G401.6 (cell line): ENCODE measurements at regions not wholly inside any gene's neighbourhood (a gene's known extent, or its start where the extent isn't known, plus 50 kb on each side); places are given as distances from the start of the nearest gene placed in this dataset.
A peak's percentile ranks its signal among the peaks of the same experiment; 100 is the strongest.
"Not testable (repeated sequence)": the region's sequence is repeated elsewhere in the genome, so short reads cannot be mapped to it uniquely, and the experiment has no call there.

Experiments used
- FAIRE-seq: peaks from 2 replicates; lab custom pipeline; 2012; peaks lifted over from hg19 to GRCh38; lab: Jason Lieb, UNC

- FAIRE-seq: not testable (repeated sequence)
Measured at GRCh38 chr2:89229979-89230378, 538.5 kb downstream of the RPIA start.

- FAIRE-seq: peak; percentile 46
Measured at GRCh38 chr2:89231241-89231640, 539.8 kb downstream of the RPIA start.

GRCh38 chr2:89233931-89234330 is 542.5 kb downstream of the RPIA start:
- not testable (repeated sequence) for FAIRE-seq

- FAIRE-seq: not testable (repeated sequence)
Measured at GRCh38 chr2:89234818-89235466, 543.5 kb downstream of the RPIA start.

- not testable (repeated sequence) for FAIRE-seq
Measured at GRCh38 chr2:89236832-89237450, 545.5 kb downstream of the RPIA start.

- not testable (repeated sequence) for FAIRE-seq
Measured at GRCh38 chr2:89237783-89238182, 546.3 kb downstream of the RPIA start.

- not testable (repeated sequence) for FAIRE-seq
Measured at GRCh38 chr2:89243114-89243700, 551.7 kb downstream of the RPIA start.

GRCh38 chr2:89244407-89244806 is 552.9 kb downstream of the RPIA start:
- not testable (repeated sequence) for FAIRE-seq

- not testable (repeated sequence) for FAIRE-seq
Measured at GRCh38 chr2:89245478-89245877, 554.0 kb downstream of the RPIA start.

- not testable (repeated sequence) for FAIRE-seq
Measured at GRCh38 chr2:89246027-89246426, 554.6 kb downstream of the RPIA start.

GRCh38 chr2:89246620-89247019 is 555.1 kb downstream of the RPIA start:
- FAIRE-seq: not testable (repeated sequence)

GRCh38 chr2:89255013-89255412 is 563.5 kb downstream of the RPIA start:
- FAIRE-seq: not testable (repeated sequence)

GRCh38 chr2:89273443-89273842 is 582.0 kb downstream of the RPIA start:
- not testable (repeated sequence) for FAIRE-seq

GRCh38 chr2:89280536-89280935 is 589.1 kb downstream of the RPIA start:
- FAIRE-seq: not testable (repeated sequence)

- not testable (repeated sequence) for FAIRE-seq
Measured at GRCh38 chr2:89286448-89287080, 595.1 kb downstream of the RPIA start.

- FAIRE-seq: not testable (repeated sequence)
Measured at GRCh38 chr2:89287084-89287483, 595.6 kb downstream of the RPIA start.

- not testable (repeated sequence) for FAIRE-seq
Measured at GRCh38 chr2:89291717-89292298, 600.3 kb downstream of the RPIA start.

GRCh38 chr2:89293399-89293798 is 601.9 kb downstream of the RPIA start:
- FAIRE-seq: not testable (repeated sequence)

GRCh38 chr2:89294335-89294734 is 602.9 kb downstream of the RPIA start:
- not testable (repeated sequence) for FAIRE-seq

GRCh38 chr2:89296820-89297398 is 605.4 kb downstream of the RPIA start:
- FAIRE-seq: not testable (repeated sequence)

GRCh38 chr2:89299196-89299595 is 607.7 kb downstream of the RPIA start:
- not testable (repeated sequence) for FAIRE-seq

- not testable (repeated sequence) for FAIRE-seq
Measured at GRCh38 chr2:89305623-89306022, 614.1 kb downstream of the RPIA start.
